ENCODE measurements at regions not wholly inside any gene's neighbourhood (a gene's known extent, or its start where the extent isn't known, plus 50 kb on each side); places are given as distances from the start of the nearest gene placed in this dataset.
"Not testable (repeated sequence)": the region's sequence is repeated elsewhere in the genome, so short reads cannot be mapped to it uniquely, and the experiment has no call there.

DNA sequence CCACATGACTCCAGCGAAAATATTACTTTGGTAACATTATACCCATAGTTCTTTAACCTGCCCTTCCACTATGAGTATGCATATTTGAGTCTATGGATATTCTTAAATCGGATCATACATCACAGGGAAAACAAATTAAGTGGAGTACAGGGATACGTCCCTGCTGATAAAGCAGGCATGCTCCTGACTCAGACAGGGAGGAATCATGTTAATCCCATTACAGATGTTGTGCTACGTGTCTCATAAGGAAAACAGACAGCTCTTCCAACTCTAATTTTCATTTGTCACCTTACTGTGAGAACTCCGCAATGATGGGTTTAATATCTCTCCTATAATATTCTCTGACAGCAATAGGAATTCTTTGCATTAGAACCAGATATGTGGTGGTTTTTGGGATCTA, 469.5 kb upstream of the POM121L12 start:
- no peak for DNase-seq

DNA sequence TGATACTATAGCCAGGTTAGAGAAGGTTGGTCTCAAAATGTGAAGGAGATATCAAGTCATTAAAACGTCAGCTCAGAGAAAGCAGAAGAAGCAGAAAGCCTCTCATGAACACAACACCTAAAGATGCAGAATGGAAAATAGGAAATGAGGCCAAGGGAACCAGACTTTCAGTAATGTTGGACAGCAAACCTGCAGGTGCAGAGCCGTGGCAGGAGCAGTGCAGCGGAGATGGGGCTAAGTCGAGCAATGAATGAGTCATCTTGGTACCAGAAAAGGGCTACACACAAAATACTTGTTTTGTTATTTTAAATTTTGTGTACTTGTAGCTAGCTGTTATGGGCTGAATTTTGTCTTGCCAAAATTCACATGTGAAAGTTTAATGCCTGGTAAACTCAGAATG, 479.6 kb upstream of the POM121L12 start:
- no peak for DNase-seq

DNA sequence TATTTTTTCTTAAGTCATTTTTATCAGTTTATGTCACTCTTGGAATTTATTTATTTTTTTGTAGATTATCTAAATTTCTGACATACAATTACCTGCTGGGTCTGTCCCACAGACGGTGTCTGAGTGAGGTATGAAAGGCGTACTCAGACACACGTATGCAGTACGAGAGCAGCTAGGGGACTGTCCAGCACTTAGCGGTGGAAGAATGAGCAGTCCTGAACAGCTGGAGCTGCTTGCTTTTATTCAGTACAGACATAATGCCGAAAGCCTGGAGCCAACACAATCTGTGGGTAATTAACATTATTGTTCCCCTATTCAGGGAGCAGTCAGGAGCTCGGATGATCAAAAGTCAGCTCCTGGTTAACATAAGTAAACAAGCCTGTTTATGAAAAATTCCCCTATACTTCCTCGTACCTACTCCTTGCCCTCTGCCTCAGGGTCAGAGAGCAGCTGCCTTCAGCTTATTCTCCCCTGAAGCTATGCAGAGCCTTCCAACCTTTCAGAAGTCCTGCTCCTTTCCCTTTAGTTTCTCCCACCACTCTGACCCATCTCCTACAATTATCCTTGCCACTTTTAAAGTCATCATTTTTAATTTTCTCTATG, 488.0 kb upstream of the POM121L12 start:
- DNase-seq = no peak

DNA sequence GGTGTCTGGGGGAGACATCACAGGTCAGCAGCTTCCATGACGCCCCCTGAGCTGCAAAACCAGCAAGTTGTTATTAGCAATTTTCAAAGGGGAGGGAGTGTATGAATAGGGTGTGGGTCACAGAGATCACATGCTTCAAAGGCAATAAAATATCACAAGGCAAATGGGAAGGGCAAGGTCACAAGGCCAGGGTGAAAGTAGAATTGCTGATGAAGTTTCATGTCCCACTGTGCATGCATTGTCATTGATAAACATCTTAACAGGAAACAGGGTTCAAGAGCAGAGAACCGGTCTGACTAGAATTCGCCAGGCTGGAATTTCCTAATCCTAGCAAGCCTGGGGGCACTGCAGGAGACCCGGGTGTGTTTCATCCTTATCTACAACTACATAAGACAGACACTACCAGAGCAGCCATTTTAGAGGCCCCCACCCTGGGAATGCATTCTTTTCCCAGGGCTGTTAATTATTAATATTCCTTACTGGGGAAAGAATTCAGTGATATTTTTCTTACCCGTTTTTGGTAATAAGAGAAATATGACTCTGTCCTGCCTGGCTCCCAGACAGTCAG, 494.2 kb upstream of the POM121L12 start:
- not testable (repeated sequence) for DNase-seq

DNA sequence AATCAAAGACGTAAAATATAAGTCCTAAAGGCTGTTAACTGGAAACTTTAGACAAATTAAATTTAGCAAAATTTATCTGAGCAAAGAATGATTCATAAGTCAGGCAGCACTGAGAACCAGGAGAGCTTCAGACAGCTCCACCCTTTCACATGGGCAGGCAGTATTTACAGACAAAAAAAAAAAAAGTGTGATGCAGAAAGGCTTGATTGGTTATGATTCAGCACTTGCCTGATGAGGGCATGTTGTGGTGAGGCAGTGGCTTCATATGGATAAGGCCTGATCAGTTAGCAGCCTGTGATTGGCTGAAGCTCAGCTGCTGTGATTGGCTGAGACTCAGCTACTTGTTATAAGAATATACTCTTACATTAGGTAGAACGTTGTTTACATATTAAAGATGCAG, 495.4 kb upstream of the POM121L12 start:
- no peak for DNase-seq

DNA sequence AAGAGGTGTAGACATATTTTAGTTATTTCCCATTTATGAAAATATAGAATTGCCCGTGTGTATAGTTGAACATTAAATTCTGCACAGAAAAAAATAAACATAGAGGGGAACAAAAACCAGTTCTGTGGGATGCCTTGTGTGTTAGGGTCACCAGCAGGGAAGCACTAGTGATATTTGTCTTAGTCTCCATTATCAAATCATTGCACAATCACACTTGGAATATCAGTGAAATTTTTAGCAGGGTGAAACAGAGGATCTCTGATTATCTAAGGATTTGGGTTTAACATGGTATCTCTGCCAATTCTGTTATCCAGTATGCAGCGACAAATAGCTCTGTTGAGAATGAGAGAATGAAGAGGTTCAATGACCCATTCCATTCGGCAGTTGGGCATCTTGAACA, 496.0 kb upstream of the POM121L12 start:
- no peak for DNase-seq

DNA sequence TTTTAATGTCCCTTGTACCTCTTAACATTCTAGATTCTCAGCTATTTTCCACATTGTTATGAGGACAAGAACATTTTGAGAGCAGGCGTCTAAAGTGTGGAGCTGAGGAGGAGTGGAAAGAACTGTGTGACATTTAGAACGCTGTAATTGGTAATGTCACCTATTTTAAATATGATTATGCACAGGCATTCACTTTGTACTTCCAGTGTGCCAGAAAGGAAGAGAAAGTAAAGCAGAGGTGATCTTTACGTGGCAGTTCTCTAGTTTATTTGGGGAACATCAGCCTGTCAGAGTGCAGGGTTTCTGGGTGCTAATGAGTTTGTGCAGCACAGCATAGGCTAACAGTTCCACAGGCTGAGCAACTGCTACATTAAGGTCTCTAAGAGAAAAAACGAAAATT, 498.4 kb upstream of the POM121L12 start:
- no peak for DNase-seq

DNA sequence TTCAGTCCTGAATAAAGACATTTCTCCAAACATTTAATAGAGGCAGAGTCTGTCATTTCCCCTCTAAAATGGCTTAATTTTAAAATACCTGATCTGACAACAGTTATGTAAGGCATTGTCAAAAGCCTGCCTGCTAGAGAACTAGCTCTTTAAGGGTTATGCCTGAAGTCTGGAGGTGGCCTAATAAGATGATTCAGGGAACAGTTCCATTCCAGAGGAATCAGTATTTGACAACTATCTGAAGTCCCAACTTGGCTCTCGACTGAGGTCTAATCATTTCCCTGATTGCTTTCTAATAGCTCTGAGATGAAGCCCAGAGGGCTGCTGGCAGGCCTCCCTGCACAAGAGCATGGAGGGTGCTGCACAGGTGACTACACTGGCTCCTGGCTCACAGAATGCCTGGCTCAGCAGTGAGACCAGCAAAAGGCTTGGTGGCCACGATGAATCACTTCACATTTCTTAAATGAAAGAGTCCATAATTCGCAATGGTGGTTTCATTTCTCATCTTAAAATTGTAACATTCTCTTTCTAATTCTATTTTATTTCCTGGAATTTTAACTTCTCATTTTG, 509.6 kb upstream of the POM121L12 start:
- DNase-seq = no peak

DNA sequence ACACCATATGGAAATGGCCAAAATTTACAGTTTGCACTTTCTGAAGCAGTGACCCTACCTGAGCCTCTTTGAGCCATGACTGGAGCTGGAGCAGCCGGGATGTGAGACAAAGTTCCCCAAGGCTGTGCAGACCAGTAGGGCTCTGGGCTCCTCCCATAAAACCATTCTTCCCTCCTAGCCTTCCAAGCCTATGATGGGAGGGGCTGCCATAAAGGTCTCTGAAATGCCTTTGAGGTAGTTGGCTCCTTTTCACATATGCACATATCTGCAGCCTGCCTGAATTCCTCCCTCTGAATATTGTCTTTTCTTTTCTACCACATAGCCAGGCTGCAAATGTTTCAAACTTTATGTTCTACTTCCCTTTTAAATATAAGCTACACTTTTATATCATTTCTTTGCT, 516.6 kb upstream of the POM121L12 start:
- DNase-seq = no peak

DNA sequence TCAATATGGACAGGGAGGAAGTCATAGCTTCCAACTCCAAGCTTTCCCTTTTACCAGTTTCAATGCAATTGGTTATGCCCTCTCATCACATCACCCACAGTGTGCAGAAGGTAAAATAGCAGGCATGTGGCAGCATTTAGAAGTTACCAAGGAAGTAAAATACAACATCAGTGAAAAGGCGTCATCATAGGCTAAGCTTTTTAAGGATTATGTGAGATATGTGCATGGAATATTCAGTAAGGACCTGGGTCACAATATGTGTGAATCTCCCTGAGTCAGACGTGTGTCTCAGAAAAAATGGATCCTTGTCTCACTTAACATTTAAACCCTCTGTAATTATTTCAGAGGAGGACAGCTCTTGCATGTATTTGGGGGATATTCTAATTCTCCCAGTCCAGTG, 522.8 kb upstream of the POM121L12 start:
- DNase-seq = no peak

DNA sequence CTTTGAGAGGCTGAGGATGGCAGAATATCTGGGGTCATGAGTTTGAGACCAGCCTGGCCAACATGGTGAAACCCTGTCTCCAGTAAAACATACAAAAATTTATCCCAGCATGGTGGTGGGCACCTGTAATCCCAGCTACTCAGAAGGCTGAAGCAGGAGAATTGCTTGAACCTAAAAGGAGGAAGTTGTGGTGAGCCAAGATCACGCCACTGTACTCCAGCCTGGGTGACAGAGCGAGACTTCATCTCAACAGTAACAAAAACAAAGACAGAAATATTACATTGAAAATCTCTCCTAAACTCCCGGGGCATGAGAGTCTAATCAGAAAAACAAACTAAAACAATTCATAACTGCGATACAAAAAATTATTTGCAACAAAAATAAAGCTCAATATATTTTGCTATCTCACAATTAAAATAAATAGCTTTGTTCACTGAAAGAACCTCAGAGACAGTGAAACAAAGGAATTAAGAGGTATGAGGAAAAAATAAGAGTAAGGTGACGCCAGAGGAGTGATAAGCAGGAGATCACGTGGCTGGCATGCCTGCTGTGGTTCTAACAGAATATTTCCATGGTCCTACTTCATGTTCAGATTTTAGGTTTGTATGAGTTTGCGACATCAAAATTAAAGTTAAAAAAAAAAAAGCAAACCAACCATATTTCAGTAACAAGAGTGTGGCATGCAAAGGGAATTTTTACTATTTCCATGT, 527.7 kb upstream of the POM121L12 start:
- DNase-seq = no peak

DNA sequence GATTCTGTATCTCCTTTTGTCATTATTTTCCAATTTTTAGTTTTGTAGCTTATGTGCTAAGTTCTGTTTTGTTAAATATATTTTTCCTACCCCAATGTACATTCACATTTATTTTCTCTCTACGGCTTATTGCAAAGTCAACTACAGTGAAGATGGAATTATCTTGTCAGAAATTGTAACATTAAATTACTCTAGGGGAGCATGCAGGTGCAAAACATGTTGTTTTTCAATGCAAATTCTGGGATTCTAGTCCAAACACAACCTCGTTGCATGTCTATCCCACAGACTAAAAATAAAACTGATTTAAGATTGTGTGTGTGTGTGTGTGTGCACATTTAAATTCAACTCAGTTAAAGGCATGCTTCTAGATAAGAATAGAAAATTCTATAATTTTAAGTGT, 529.1 kb upstream of the POM121L12 start:
- DNase-seq = no peak

DNA sequence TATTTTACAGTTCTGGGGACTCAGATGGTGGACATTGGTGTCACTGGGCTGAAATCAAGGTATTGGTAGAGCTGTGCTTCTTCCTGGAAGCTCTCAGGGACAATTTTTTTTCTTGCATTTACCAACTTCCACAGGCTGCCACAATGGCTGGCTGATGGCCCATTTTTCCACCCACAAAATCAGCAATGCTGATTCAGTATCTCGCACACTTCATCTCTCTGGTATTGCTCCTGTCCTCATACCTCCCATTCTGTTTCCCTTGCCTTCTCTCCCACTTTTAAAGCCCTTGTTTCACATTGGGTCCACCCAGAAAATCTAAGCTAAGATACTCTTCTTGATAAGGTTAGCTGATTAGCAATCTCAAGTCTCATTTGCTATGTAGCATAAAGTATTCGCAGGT, 530.9 kb upstream of the POM121L12 start:
- DNase-seq = no peak

DNA sequence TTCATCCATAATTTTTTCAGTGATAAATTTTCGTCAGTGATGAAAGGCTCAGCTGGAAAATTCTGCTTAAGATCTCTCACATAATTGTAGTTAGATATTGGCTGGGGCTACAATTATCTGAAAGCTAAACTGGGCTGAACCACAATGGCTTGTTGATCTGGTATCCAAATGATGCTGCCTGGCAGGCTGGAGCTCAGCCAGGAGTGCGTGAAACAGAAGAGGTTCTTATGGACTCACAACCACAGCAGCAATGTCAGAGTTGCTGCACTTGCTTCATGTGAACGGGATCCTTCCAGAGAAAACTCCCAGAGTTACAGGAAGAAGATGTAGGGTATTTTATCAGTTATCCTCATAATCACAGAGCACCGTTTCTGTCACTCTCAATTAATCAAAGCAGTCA, 533.2 kb upstream of the POM121L12 start:
- DNase-seq = no peak

DNA sequence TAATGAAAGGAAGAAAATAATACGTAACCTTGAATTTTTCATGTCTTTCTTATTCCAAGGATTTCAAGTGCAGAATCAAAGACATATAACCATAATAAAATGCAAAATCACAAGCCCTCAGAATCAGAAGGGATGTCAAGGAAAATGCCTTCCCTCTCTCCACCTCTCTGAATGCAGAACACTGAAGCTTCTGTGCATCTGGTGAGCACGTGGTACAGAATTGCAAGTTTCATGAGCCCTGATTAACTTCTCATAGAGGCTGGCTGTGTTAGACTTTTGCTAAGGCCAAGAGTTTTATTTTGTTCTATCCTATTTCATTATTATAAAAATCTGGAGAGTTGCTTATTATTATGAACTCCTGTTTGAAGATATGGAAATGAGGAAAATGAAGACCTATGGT, 533.7 kb upstream of the POM121L12 start:
- DNase-seq = no peak

DNA sequence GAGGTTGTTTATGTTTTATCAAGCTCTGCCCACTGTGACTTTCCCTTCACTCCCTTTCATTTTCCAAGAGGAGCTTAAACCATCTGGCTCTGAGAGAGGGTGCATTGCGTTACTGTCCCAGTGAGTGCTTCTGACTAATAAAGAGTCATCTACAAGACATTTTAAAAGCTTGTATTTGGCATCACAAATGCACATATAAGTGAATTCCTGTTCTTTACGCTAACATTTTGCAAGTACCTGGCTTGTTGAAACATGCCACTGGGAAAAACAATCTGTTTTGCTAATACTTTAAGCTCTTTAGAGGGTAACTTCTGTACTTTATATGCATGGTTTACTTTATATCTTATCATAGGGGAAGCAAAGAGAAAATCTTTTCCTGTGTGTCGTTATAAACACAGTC, 534.6 kb upstream of the POM121L12 start:
- no peak for DNase-seq

DNA sequence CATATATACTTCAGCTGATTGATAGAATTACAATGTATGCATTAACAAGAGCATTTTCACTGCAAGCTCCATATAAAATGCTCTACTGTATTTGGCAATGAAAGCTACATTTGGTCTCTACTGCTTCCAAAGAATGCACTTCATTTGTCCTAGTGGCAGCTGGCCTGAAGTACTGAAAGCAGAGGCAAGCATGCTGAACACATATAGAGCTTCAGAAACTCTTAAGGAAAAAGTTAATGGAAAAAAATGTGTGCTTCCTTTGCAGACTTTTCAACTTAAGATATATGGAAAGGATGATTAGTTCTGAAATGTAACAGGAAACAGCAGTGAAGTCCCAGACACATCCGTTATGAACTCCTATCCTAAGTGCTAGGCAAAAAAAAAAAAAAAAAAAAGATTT, 537.1 kb upstream of the POM121L12 start:
- DNase-seq = no peak

DNA sequence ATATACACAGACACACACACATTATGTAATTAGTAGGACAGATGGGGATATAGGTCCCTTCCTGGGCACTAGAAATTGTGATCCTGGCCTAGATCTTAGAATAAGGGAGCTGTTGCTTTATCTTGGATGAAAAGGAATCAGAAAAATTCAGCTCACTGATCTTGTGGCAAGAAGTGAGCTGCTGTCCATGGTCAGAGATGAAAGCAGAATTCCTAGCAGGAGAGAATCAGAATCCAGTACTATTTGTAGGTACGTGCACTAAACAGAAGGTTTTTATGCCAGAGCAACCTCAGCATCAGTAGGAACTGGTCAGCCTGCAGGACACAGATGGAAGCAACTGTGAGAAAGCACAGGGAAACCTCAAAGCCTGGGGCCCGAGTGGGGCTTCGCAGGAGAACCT, 549.2 kb upstream of the POM121L12 start:
- DNase-seq = no peak

DNA sequence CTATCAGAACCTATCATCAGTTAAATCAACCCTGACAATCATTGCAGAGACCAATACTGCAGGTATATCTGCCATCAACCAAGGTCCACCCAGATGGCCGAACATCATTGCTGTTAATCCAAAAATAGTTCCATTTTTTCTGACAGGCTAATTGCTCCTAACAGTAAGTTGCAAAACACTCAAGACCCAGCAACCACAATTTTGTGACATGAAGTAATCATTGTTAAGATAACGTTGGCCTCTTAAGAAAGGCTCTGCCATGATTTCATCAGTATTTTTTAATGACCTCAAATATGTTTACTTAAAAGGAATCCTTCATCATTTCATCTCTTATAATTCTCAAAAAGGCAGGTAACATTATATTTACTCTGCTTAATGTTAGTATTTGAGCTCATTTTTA, 553.4 kb upstream of the POM121L12 start:
- no peak for DNase-seq

DNA sequence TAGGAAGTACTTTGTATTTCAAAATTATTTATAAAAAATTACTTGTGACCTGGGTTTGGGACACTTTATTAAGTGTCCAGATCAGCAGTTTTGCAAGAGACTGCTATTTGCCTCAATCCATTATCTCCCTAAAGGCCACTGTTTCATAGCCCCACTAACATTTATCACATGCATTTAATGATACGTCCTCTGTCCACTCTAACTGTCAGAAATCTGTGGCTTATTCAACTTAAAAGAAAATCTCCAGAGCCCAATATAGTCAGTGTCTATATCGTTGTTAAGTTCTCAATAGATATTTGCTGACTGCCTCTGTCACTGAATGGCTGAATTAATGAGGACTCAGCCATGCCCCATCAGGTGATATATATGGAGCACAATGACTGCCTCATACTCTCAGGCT, 553.9 kb upstream of the POM121L12 start:
- DNase-seq = no peak

DNA sequence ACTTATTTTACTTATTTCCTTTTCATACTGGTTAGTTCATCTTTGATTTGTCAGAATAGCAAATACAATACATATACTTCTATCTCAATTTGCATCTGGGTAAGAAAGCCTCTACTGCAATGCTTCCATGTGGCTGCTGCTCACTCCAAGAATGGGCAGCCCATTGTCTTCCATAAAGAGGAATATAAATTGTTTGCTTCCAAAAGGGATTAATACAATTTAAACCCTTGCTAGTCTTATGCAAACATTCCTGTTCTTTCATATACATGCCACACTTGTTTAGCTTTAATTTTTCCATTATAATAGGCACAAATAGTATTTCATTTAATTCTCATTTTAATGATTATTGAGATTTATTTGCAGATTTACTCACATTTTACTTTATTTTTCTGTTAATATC, 555.4 kb upstream of the POM121L12 start:
- DNase-seq = no peak

DNA sequence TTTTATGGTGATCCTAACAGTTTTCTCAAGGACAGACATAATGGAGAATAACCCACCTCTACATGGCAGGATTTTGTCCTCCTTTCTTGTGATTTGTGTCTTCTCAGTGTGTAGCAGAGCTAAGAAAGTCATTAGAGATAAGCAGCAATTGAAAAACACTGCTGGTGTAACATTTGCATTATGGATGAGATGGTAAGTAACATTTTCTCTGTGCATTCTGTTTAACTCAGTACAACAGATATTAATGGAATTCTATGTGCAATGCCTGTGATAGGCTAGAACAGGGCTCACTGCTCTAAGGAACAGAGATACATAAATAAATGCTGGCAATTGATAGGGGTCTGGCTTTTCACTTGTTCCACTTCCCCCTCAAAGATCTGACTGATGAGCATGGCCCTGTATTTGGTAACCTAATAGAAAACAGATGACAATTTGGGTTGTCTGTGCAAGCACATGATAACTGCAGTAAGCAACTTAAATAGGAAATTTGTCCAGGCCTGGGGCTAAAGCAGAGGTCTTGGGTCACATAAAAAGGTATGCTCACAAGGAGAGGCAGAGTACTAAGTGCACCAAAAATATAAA, 560.3 kb upstream of the POM121L12 start:
- DNase-seq = no peak

DNA sequence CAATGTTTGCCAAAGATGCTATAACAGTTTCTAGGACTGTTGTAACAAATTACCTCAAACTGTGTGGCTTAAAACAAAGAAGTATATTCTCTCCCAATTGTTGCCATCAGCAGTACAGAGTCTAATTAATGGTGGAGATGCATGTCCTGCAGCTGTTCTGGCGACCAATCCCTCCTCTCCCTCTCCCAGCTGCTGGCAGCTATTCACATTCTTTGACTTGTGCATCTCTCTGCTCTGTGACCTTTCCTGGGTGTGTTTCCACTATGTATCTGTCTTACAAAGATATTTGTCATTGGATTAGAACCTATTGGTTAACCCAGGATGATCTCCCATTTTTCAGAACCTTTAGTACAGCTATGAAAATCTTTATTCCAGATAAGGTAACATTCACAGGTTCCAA, 561.7 kb upstream of the POM121L12 start:
- DNase-seq = no peak

DNA sequence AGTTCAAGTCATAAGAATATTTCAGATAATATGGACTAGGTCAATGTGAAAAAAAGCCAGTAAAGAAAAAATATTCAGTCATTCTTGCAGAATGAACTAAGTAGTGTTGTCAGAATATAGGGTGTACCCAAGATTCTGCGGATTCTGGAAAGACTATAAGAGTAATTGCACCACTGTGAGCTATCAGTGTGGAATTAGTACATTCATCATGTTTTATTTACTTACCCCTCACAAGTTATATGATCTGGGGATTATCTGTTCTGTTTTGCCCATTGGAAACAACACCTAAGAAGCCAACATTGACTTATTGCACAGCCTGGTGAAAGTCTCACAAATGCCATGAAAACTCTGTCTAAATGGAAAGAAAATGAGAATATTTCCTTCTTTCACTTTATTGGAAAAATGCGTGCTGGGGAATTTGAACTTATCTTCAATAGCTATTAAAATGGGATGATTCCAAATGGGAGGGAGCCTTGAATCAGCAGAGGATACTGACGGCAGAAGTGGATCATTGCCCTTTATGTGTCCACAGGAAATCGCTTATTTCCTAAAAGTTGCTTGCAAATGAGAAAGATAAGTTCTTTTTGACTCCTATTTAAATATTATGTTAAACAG, 563.3 kb upstream of the POM121L12 start:
- DNase-seq = no peak

Measured in NCI-H526 treated with DMSO at 0.1 percent for 48 hours (cell line).